HG02642 (cell line): ENCODE measurements at regions not wholly inside any gene's neighbourhood (a gene's known extent, or its start where the extent isn't known, plus 50 kb on each side); places are given as distances from the start of the nearest gene placed in this dataset.

Experiments used
- ATAC-seq: cut with Tn5 transposase; IDR thresholded peaks from one replicate; pipeline ENCODE4 v1.9.1; 2021; ENCODE audit warnings: mild to moderate bottlenecking; ENCODE audit not compliant: unreplicated experiment, poor library complexity

DNA sequence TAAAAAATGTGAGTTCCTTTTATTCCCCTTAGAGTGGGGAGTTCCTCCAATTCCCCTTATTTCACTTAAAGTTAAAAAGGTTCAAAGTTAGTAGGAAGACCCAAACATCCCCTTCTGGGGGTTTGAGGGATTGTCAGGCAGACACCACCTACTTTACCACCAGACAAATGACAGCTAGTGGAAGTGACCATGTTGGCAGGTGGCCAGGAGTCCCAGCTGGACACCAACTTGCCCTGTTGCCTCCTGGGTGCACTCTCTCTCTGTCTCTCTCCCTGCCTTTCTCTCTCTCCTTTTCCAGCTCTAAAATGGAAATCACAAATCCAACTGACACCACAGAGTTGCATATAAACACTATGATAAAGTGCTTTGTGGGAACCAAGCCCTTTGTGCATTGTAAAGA lies 307.7 kb upstream of the TLE4 start:
- no peak for ATAC-seq

DNA sequence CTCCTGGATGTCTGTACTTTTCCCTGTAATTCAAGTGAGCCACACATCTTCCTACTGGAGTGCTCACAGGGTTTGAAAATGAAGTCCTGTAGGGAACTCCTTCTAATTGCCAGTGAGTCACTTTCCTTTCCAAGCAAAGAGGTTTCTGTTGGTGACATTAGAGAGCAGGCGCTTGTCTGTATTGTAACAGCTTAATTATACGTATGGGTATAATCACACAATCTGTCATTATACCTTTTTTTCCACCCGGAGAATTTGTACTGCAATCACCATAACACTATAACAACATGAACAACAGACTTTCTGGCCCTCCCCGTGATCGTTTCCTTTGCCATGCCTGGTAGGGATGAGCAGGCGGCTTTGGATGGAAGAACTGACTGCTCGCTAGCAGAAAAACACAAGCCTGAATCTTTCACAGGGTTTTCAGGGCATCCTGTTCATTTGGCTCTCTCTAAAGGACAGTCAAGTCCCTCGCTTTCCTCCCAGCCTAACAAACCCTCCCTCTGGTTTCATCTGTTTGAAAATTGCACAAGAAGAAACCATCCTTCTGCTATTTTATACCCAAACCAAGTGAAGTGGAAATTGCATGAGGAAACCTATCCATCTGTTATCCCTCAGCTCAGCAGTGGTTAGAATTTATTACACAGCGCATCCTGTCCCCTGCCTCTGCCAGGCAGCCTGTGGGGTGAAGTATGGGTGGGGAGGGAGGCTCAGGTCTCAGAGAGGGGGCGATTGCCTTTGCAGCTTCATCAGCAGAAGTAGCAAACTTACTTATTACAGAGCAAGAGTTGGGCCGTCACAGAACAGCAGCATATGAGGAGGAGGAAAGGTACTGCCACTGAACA lies 307.0 kb upstream of the TLE4 start:
- ATAC-seq: no peak

DNA sequence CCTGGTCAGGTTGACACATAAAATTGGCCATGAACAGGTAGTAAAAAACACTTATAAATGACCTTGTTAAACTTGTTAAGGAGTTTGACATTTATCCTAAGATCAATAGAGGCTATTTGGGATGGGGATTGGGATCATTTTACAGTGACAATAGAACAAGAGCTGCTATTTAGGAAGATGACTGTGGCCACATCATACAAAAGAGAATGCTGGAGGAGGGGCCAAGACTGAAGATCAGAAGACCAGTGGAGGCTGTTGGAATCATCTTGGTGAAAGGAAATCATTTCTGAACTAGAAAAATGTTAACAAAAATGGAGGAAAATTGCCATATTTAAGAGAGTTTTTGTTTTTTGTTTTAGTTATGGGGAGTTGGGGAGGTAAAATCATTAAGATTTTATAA lies 304.8 kb upstream of the TLE4 start:
- ATAC-seq: no peak

DNA sequence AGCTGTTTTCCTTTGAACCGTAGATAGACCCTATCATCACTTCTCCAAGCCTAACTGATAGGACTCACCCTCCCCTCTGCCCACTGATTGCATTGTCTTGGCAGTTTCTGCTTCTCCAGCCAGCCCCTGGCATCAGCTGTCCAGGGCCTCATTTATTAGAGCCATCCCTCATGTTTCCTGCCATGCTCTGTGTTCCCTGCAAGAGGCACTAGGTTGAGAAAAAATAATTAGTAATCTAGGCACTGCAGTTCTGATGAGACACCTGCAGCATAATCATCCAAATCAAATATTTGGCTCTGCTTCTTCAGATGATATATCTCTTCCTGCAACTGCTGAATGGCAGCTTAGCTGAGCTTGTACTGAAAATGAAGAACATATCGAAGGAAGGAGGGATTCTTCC lies 303.0 kb upstream of the TLE4 start:
- ATAC-seq: no peak

DNA sequence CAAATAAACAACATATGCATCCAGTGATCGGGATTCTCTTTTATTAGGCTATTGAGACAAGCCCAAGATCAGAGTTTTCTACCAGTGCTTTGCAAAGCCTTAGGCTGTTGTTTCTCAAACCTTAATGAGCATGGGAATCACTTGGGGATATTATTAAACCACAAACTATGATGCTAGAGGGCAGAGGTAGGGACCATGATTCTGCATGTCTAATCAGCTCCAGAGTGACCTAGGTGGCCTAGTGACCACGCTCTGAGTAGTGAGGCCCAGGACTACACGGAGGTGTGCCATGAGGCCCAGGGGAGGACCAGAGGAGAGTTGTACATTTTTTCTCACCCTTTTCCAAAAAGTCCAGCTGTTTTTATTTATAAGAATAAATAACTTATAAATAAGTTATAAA lies 298.5 kb upstream of the TLE4 start:
- ATAC-seq: no peak

DNA sequence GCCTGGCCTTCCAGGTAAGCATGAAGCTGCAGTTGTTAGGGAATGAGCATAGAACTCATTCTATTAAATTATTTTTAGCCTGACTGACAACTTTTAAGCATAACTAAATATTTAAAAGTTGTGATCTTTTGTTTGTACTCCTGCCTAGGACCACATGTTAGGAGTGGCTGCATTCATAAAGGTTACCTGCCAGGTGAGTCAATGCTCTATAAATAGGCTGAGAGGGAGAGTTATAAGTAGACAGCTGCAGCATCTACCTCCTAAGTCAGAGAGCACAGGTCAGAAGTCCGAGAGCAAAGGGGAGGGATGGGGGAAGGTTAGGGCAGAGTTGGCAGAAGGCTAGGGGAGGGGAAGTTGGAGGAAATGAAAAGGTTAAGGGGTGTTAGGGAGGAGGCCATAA lies 292.4 kb upstream of the TLE4 start:
- no peak for ATAC-seq

DNA sequence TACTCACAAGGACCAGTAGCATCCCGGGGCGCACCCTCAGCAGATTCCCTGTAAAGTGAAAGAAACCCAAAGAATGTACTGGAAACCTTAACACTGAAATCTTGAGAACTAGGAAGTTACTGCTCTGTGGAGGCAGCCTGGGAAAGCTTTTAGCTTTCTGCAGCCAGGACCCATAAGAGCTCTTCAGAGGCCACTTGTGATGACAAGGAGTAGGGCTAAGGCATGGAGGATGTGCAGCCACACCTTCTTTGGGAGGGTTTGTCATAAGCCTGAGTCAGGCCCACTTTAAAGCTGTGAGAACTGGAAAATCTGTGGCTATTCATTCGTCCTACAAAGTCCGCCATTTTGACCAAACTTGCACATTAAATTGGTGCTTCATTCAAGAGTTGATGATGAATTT lies 291.1 kb upstream of the TLE4 start:
- no peak for ATAC-seq

DNA sequence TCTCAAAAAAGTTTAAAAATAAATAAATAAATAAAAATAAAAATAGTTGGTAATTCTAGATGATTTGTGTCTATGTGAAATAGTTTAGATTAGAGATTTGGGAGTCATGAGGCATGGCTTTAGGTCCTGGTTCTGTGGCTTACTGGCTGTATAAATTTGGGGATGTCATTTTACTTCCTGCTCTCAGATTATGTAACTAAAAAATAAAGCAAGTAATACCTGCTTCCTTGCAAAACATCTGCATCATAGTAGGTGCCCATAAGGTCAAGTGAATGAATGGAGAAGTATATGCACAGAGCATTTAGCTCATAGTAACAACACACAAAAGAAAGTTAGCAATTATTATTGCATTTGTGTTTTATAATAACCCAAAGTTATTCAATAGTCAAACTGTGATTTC lies 287.7 kb upstream of the TLE4 start:
- no peak for ATAC-seq

DNA sequence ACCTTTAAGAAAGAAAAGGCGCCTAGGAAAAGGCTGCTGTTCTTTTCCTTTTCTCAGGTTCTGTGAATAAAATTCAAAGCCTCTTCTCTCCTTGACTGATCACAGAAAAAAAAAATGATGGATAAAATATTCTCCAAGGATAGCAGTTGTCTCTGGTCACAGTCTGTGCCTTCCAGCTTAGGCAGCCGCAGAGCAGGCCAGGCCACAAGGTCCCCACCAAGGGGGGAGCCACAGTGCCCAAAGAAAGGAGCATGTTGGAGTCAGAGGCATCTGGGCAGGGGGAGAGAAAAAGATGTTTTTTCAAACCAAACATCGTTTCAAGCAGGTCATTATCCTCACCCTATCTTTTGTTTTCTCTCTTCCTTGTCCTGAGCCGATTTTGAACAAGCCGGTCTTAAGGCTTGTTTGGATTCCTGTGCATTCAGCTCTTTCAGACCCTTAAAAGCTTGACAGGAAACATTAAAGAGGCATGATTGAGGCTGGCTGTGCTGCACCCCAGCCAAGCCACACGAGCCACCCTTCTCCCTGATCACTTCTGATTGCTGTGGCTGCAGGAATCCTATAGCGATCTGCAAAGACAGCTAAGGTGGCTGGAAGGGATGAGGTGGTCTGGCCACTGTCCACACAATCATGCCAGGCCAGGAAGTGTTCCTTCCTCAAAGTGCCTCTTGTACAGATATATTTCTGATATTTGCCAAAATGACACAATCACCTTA lies 284.6 kb upstream of the TLE4 start:
- no peak for ATAC-seq

DNA sequence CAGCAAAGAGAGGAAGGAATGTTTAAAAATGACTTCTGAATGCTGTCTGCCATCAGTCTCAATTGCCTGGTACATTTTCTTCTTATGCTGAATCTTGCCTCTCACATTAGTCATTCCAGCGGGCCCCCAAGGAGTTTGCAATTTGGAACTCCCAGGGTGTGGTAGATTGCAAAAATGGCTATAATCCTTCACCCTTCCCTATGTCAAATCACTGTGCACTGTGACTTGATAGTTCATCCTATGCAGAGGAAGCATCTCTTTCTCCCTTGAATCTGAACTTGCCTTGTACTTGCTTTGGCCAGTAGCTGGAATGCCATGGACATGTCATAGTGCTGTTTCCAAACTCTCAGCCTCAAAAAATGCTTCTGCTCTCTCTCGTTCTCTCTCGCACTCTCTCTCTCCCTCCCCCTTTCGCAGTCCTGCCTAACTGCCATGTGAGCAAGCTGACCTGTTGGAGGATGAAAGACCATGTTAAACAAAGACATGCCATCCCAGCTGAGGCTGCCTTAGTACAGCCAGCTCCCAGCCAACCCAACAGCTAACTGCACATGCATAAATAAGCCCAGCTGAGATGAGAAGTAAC lies 284.0 kb upstream of the TLE4 start:
- ATAC-seq: no peak

DNA sequence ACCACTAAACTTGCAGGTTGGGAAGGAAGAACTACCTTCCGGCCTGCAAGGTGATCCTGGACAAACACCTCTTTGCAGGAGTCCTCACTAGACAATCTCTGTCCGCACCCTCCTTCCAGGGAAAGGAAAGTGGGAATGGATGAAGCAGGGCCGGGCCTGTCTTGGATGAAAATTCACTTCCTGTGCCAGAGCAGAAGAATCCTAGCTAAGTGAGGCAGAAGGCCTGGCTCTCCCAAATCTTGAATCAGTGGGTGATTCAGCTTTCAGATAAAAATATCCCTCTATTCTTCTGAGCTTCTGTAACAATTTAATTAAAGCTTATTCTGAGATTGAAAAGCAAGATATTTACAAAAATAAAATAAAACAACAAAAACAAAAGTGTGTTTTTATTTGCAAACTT lies 281.9 kb upstream of the TLE4 start:
- no peak for ATAC-seq

DNA sequence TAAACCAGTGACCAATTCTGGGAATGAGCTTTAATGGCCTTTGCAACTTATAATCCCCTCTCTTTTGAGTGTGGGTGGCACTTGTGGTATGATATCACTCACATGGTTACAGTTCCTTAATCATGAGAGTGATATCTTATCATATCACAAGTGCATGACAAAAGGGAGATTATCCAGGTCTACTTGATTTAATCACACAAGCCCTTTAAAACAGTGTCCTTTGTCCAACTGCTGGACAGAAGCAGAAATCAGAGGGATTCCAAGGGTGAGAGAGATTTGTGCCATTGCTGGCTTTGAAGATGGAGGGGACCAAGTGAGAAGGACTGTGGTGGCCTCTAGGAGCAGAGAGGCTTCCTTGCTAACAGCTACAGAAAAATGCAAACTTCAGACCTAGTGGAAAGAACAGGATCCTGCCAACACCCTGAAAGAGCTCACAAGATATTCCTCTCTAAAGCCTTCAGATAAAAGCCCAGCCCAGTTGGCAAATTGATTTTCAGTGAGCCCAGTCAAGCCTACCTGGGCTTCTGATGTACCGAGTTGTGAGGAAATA lies 279.0 kb upstream of the TLE4 start:
- no peak for ATAC-seq

DNA sequence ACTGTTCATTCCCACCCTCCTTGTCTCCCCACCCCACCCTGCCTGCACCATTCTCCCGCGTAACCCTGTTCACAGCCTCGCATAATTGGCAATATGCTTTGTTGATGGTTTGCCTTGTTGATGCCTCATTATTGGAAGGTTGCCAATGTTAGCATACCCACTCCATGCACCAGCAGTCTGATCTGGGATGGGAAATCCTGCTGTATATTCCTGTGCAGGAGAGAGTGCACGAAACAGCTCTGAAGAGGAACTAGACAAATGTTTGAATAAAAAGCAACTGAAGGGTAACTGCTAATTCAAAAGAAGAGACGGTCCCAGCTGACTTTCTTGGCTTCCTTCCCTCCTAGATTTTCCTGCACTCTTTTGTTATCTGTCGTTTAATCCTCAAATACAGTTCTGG lies 271.7 kb upstream of the TLE4 start:
- ATAC-seq: no peak

DNA sequence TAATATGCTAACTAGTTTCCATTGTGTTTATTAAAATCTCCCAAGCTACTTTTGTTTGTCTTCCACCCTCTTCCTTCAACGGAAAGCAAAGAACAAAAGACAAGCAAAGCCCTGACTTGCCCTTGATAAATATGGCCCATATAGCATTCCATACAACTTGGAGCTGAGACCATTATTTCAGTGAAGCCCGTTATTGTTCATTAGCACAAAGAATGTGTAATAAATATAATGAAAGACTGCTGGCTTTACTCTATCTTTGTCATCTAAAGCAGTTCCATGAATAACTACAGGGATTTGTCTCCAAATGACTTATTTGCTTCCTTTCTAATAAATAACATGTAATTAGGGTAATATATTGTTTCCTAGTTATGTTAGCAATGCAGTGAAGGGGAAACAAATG lies 270.7 kb upstream of the TLE4 start:
- ATAC-seq: no peak

DNA sequence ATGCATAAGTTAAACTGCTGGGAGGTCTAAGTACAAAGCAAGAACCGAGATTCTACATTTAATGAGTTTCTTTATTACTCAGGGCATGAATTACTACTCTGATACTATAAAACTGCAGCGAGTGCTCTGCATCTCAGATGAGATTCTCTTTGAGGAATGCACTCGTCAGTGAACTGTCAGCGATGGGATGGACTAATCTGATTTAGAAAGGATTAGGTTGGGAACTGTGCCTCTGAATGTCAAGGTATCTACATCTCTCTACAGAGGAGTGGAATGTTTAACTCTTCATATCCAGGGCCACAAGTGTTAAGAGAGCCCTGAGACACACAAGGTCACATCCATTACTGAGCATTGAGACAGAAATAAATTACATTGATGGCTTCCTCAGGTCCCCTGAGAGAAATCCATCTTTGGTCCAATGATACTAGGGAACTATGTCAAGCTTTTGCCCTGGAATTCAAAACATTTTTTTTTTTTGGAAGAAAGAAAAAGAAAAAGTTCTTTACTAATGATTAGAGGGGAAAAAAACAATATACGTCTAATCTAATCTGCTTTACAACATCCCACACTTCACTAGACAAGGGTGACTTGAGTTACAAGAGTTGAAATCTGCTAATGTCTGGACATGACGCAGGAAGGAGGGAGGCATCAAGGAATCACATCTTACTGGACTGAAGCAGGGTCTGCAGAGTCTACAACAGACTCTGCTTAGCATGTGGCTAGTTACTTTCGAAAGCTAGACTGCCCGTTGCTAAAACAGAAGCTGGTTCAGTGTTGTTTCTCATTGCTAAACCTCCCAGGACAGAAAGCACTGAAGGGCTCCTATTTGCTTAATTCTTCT lies 270.0 kb upstream of the TLE4 start:
- ATAC-seq: no peak

DNA sequence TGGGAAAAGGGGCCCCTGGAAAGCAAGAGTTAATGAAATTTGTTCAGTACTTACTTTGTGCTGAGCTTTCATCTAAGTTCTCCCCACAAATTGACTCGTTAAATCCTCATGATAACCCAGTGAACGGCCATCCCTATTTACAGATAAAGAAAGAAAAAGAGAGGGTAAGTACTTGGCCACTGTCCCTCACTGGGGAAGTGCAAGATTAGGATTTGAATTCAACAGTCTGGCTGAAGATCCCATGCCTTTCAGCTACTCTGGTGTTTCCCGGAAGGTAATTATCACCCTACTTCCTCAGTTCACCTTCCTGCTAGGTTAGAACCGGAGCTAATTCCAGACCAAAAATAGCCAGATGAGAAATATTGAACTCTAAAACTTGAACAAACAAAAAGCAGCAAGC lies 269.2 kb upstream of the TLE4 start:
- no peak for ATAC-seq

DNA sequence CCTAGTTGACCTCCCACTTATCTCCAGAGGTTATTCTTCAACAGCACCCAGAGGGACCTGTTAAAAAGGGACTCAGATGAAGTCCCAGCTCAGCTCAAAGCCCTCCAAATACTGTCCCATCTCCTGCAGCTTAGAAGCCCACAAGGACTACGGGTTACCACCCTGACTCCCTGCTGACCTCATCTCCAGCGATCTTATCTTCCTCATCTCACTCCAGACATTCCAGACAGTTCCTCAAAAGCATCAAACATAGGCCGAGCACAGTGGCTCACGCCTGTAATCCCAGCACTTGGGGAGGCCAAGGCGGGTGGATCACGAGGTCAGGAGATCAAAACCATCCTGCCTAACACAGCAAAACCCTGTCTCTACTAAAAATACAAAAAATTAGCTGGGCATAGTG lies 263.8 kb upstream of the TLE4 start:
- no peak for ATAC-seq

DNA sequence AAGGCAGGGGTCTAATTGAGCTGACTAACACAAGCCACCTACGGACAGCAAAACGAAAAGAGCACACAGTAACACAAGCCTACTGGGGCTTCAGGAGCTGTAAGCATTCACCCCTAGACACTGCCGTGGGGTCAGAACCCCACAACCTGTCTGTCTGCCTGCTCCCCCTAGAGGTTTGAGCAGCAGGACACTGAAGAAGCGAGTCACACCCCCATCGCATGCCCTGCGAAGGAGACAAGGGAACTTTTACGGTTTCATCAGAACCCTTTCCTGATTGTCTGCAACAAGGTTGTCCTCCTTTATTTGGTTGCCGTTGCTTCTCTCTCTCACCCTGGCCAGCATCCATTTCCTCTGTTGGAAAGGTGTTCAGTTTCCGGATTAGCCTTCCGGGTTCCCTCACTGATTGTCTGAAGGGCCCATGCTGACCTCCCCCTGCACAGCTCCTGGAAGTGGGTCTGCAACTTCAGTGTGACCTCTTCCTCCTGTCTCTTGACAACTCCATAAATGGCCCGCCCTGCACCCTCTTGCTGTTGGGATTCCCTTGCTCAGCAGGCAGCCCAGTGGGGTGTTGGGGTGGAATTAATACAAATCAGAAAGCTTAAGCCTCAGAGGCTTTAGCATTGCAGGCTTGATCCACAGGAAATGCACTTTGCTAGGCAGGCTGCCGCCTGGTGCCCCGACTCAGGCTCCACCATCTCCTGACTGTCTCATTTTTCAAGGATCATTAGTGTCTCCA lies 258.9 kb upstream of the TLE4 start:
- no peak for ATAC-seq

DNA sequence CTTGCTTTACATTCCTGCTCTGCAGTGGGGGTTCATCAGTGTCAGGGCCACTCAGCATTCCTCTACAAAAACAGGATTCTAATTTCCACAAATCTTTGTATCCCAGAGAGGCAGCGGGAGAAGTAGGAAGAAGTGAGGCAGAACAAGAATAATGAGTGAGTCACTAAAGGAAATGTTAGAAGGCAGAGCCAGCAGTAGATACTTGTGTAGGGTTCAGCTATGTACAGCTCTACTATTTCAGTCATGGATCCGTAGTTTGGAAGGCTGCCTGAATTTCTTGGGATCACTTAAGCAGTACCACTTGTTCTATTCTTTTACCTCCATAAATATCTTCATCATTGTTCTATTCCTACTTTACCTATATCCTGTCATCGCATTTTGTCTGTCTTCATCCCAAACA lies 246.3 kb upstream of the TLE4 start:
- no peak for ATAC-seq

DNA sequence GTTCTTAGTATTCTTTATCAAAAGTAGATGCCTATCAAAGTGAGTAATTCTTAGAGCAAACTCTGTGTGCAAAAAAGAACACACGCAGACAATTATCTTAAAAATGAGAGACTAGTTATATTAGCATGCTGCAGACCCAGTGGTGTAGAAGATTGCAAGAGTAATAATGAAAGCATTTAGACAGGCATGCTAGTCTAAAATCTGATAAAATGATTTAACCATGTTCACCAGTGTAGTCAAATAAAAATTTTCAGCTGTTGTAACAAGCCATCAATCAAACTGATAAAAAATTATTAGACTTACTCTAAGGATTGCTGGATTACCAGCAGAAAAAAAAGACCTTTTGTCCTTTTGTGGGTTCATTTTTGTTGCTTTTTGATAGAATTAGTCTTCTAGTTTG lies 241.9 kb upstream of the TLE4 start:
- no peak for ATAC-seq
